GM18498 (cell line): ENCODE measurements at regions not wholly inside any gene's neighbourhood (a gene's known extent, or its start where the extent isn't known, plus 50 kb on each side); places are given as distances from the start of the nearest gene placed in this dataset.
"Not testable (repeated sequence)": the region's sequence is repeated elsewhere in the genome, so short reads cannot be mapped to it uniquely, and the experiment has no call there.

Experiments used
- ATAC-seq: cut with Tn5 transposase; IDR thresholded peaks from one replicate; pipeline ENCODE4 v1.9.1; 2021; ENCODE audit warnings: mild to moderate bottlenecking, moderate library complexity; ENCODE audit not compliant: unreplicated experiment

DNA sequence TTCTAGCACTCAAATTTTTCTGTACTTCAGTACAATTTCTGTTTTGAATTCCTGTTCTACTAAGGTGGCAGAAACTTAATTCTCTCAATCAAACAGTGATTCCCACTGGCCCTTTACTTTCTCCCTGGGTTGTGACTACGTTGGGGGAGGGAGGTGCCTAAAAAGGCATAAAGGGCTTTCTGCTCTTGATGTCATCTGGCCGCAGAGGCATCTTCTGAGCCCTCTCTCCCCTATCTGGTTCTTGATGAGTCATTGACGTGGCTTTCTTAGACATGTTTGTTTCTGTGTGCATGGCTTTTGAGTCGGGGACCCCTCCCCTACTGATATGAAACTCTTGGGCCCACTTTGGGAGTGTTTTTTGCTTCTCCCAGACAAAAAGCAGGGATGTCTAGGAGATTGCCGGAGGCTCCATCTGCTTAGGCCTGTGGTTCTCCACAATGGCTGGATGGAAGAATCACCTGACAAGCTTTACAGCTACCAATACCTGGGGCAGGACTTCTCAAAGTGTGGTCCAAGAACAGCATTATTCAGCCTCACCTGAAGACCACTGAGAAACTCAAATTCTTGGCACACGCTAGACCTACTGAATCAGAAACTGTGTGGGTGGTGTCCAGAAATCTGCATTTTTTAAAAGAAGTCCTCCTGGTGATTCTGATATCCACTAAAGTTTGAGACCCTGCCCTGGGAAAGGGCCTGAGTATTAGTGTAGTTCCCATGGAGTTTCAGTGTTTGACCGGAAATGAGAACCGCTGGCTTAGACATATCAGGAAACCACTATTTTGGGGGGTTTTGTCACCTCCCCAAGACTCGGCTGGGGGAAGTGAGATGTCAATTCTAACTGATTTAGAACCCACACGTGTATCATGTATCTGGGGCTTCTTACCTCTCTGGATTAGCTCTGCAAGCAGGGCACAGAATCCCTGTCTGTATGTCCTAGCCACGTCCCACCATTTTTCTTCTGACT lies 395.7 kb upstream of the PDE3A start:
- ATAC-seq = no peak

DNA sequence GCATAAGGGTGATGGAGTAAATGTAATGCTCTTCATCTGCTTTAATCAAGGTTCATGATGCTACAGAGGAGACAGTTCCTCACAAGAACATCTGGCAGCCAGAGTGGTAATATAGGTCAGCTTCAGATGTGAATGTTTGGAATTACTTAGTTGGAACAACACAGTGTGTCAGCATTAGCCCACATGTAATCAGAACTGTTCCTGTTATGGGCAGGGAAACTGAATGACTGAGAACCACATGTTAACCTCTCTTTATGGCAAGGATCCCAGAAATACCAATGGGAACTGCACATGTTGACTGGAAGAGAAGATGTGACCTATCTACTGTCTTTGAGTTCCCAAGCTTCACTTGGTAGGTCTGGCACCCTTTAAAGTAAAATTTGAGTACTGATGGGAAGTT lies 390.1 kb upstream of the PDE3A start:
- ATAC-seq = no peak

DNA sequence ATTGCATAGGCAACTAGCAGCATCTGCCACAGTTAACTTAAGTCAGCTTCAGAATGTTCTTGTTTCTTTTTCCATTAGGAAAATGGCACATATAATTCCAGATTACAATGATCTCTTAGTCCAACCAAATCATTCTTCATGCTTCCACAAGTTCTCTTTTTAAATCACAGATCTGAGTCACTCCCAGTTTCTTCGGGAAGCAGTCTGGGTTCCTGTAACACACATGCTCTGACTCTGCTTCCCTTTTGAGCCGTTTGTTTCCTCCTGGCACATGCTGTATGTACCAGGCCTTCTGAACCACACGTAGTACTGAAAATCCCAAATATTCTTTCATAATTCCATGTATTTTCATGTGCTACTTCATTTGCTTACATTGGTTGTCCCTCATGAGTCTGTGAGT lies 388.8 kb upstream of the PDE3A start:
- ATAC-seq = no peak

DNA sequence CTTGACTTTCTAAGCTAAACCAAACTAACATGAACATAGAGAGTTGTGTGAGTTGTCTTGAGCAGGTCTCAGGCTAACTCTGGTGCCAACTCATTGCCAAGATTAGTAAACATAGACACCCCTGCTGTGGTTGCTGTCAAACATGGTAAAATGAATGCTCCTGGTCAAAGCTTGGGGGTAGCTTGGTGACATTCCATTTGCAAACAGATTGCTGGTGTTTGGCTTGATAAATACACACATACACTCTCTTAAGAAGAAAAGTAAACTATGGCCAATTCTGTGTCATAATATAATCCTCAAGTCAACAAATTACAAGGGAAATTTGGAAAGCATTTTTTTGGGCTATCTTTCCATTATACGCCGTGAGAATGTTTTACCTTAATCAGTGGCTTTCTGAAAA lies 386.4 kb upstream of the PDE3A start:
- ATAC-seq = no peak

DNA sequence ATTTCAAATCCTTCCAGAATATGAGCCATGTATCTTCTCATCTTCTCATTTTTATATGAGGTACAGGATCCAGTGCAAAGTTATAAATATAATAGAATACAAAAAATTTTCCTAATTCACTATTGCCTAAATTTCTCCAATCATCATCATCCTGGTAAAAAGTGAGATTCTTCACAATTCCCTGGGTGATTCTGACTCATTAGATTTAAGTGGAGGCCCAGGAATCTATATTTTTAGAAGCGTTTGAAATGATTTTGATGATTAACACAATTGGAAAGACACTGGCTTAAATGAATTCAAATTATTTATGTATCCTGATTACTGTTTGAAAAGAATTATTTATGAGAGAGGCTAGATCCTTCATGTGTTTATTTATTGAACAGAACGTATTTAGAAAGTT lies 380.3 kb upstream of the PDE3A start:
- no peak for ATAC-seq

DNA sequence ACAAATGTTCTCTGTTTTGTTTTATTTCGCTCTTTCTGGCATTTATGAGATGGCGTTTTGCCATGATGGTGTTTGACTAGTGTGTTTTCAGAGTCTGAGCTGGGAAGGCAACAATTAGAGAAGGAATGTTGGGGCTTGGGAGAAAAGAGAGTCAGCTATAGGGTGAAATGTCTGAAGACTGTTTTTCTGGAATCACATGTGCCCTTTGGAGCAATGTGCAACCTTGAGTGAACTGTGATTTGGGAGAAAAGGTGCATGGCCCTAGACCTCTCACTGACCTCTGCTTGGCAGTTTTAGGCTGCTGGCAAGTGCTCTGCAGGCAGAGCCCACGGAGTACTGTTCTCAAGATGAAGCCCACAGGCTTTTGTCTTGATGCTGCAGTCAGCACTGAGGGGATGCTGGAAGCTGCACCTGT lies 379.9 kb upstream of the PDE3A start:
- ATAC-seq = no peak

DNA sequence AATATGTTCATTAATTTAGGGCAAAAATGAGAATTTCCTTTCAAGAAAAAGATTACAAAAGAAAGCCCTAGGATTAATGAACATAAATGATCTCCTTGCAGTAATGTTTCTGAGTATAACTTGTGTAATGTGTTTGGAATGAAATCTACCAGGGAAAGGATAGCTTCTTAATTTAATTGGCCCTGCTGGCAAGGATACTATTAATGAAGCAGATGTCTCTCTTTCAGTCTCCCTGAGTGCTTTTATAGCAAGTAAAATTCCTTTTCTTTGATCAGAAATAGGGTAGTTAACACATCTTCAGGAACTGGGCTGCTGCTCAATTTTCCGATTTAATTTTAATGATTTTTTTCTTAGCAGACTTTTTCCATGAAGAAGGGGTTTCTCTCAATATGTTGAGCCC lies 379.4 kb upstream of the PDE3A start:
- no peak for ATAC-seq

DNA sequence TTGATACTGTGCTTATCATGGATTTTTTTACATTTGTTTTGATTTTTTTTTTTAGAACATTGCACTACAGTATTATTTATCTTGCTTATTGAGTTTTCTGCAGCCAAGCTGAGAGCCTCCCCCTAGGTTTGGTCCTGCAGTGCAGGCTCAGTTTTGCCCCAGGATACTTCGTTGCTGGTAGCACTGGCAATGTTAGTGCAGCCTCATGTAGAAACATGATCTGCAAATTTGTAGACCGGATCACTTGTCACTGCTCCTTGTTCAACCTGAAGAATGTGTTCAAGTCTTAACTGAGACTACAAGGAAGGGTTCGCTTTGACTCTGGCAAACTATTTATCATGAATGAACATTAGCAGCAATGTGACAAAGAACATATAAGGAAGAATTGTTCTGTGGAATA lies 377.2 kb upstream of the PDE3A start:
- ATAC-seq = no peak

DNA sequence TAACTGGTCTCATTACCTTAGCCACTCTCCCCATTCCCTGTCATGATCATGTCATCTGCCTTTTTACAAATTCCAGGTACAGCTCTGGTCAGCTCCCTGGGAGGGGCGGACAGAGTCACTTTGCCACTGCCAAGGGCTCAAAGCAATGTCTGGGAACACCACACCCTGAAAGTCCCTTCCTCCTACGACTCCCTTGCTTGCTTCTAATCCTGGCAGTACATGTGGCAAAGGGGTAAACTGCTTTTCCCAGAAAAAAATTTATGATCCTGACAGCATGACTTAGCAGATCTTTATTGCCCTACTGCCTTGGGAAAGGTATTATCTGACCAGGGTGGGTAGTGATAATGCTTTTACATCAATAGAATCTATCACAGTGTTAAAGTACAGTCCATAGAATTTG lies 376.0 kb upstream of the PDE3A start:
- ATAC-seq = no peak

DNA sequence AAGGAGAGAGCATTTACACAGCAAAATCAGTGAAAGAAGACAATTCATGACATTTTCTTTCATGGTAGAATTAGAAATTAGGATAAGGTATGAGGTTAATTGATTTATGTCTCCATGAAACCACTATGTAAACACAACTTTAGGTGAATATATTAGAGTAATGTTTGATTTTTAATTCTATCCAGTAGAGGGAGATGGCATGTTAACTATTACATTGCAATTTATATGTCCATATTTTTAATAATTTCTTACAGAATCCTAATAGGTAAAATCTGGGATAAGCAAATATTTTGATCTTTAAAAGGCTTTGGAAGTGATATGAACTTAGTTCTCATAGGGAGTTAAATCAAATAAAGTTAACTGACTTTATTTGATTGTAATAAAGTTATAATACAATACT lies 373.4 kb upstream of the PDE3A start:
- ATAC-seq = no peak

DNA sequence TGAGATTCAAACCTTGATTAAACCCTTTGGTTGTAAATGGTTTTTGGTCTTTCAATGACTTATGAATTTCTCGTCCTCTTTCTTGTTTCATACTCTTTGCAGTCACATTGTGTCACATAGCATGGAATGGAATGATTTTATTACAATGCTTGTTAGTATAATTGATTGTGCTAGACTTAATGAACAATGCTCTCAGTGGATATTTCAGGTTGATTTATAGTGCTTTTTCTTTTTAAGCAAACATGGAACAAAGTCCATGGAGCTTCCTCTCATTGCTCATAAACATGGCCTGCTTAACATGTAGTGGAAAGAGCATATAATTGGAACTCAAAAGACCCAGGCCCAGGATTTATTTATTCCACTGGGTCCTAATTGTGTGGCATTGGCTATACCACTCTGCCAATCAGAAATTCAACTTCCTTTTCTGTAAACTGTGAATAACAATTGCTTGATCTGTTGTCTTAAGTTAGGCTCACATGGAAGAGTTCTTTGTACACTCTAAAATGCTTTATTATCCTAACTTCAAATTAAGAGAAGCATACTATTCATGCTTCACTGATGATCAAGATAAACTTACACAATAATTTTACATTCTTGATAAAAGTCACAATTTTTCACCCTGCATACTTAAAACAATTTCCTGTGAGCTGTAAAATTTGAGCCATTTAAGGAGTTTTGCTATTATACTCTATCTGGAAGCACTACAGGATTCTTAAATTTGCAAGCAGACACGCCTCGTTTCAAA lies 370.5 kb upstream of the PDE3A start:
- ATAC-seq = no peak

DNA sequence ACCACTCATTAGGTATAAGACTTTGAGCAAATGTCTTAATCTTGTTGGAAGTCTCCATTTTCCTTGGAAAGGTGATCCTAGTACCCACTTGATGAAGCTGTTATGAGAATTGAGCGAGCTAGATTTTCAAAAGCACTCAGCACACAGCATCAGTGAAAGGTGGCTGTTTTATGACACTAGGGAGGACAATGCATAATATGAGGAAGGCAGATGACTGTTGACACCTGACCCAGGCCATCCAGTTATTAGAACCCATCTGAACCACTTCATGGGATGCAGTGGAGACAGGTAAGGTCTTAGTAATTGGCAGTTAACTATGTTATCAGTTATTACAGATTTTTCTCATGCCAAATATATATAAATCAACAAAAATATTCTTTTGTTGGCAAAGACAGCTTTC lies 369.9 kb upstream of the PDE3A start:
- no peak for ATAC-seq

DNA sequence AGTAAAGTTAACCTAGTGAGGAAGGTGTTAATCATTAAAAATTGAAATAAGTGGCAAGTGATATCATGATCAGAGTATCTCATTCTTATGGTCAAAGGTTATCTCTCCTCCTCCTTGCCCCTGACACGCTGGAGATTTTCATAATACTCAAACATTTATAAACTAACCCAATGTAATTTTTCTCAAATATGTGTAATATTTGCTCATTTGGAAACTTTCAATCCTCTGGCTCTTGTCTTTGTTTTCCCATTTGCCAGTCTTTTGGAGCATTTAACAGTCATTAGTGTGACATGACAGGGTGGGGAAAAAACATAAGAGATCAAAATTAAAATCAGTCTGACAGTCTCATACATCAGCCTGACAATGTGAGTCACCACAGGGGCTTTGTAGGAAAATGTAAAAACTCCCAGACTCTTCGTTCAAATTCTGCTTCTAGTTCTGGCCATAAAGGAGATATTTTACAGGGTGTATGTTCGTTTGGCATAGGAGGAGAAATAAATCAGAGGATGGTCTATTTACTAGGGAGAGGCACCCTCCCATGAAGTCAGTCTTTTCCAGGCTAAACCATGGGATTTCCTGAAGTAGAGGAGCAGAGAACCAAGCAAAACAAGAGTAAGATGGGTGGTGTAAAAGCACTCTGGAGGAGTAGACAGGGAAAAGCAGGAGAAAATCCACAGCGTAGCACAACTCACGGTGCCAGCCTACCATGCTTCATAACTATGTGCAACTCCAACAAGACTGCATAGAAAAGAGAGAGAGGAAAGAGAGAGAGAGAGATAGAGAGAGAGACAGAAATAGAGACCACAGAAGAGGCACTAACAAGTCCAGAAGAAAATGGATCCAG lies 369.2 kb upstream of the PDE3A start:
- ATAC-seq = no peak

DNA sequence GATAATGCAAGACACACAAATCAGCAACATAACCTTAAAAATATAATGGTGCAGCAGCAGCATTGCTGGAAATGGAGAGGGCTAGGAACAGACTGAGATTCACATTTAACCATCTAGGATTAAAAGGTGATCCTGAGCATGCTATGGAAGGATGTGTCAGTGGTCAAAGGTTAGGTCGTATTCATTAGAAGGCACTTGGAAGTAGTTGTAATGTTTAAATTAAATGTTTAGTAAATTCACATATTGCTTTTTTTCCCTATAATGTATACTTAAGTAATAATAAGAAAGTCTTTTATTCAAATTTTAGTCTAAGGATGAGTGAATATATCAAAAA lies 368.6 kb upstream of the PDE3A start:
- ATAC-seq = no peak

DNA sequence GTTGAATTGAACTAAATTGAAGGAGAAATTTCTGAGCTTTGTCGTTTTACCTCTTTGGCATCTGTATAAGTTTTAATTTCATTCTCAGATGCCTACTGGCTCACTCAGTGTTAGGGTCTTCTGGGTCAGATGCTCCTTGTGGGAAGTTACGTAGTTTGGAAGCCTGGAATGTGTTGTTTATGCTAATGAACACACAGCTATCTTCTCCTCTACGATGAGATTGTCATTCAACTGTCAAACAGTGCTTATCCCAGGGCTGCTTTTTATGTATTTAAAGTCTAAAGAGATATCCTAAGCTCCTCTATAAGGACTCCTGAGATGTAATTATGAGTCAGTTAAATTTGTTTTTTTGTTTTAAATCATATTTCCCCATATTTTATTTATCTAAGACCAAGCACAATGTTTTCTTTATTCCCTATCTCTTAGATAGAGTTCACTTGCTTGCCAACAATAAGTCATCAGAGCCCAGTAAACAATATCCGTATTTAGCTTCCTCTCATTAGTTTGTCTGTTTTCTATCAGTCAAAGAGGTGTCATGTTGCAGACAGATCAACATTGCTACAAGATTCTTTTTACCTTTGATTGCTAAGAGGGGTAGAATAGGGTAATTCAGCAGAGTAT lies 368.0 kb upstream of the PDE3A start:
- ATAC-seq = no peak

DNA sequence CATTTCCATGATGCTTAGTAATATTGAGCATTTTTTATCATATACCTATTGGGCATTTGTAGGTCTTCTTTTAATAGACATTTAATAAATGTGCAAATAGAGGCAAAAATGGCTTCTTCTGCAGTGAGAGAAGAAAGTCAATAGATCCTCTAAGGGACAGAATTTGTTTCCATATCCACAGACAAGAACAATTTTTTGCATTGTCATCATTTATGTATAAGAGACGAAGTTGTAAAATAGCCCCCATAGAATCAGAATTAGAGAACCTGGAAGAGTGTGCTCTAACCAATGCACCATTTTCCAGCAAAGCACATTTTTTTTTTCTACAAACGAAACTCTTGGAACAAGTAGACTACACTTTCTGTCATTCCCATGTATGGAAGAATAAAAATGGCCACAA lies 365.1 kb upstream of the PDE3A start:
- ATAC-seq = no peak

DNA sequence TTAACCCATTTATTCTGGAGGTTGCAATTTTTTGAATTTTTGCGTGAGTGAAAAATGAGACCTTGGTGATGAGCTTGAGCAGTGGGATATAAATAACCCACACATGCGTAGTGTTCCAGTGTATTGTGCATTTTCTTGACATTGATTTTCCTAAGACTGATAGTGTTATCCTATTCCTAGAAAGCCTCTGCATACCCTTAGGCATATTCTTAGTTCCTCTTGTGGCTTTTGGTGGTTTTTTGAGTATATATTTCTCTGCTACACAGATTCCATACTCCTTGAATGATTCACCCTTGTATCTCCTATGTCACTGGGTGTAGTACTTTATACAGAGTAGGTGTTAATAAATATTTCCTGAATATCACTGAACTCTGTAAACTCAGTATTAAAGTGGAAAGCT lies 363.4 kb upstream of the PDE3A start:
- no peak for ATAC-seq

DNA sequence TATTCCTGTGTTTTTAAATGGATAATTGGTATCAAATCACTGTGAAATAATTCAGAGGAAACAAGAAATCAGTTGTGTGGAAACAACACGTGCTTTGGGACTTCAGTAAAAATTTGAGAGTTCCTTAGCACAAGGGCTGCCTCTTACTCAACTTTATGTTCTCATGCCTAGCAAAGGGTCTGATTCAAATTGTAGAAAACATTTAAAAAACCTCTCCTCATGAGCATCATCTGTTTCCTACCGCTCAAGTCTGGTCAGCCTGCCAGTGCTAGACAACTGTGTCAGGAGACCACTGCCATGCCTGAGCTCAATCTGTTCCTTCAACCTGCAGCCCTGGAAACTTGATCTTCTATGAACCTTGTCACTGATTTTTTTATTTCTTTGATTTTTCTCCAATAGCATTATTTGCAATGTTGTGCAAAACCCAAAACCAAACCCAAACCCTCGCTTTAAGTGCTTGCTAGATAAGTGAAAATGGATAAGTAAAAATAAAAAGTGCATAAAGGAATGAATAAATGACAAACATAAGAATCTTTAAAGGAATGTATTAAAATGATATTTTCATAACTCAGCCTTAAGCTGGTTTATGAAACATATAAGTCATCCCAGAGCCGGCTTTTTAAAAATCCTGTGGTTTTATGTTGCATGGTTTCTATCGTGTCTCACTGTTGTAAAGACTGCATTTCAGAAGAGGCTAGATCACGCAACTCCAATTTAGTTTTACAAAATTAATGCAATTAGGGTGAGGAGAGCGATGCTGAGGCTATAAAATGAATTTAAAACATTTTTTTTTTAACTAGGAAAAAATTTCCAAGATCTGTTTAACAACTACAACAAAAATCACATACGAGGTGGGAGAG lies 361.2 kb upstream of the PDE3A start:
- ATAC-seq = no peak

DNA sequence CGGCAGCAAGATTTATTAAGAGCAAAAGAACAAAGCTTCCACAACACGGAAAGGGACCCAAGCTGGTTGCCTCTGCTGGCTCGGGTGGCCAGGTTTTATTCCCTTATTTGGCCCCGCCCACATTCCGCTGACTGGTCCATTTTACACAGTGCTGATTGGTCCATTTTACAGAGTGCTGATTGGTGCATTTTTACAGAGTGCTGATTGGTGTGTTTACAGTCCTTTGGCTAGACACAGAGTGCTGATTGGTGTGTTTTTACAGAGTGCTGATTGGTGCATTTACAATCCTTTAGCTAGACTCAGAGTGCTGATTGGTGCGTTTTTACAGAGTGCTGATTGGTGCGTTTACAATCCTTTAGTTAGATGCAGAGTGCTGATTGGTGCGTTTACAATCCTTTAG lies 358.4 kb upstream of the PDE3A start:
- ATAC-seq = not testable (repeated sequence)

DNA sequence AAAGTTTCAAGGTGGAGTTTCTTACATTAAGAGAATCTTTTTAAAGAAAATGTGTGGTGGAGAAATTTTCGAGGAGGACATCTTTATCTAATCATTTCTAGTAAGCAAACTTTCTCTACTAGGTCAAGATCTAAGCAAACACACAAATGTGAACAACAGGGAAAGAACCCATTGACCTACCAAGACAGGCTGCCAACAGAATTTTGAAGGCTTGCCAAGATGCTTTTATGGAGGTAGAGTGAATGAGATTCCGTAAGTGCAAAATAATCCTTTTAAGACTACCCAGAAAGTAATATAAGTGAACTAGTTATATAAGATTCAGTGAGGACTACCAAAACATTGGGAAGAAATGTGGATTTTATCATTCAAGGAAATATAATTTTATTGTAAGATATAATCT lies 357.1 kb upstream of the PDE3A start:
- no peak for ATAC-seq
